HEK293 (cell line): ENCODE measurements at regions not wholly inside any gene's neighbourhood (a gene's known extent, or its start where the extent isn't known, plus 50 kb on each side); places are given as distances from the start of the nearest gene placed in this dataset.

Source experiments
- CTCF ChIA-PET: fragments of 350-600 bp; formaldehyde crosslinking; extraction: SDS; loops from one replicate; lab custom pipeline; 2021; ENCODE audit warnings: antibody characterized with exemption; lab: Yijun Ruan, JAX
- POLR2A ChIA-PET: fragments of 300-600 bp; formaldehyde crosslinking; extraction: SDS; loops from one replicate; lab custom pipeline; 2020; ENCODE audit warnings: antibody characterized with exemption, inconsistent platforms; lab: Yijun Ruan, JAX
- H3K27ac ChIP-seq: fragments of 200-500 bp; sonication (Bioruptor generic); 2 replicates; pipeline ENCODE4 v1.5.1; 2014; ENCODE audit warnings: low read depth, low read length, control low read depth, inconsistent platforms; ENCODE audit errors: extremely low read depth
- H3K36me3 ChIP-seq, 2 experiments: fragments of 200-500 bp in 1 of 2; sonication (Bioruptor generic) in 1 of 2; 1 replicate in 1 of 2; 2 replicates in 1 of 2; pipeline ENCODE4 v1.5.1; 2014 to 2017; ENCODE audit warnings: inconsistent platforms in 2 of 2, low read length in 2 of 2; ENCODE audit not compliant: control insufficient read depth in 2 of 2, insufficient read depth in 1 of 2
- H3K4me1 ChIP-seq: fragments of 200-500 bp; sonication (Bioruptor generic); 2 replicates; pipeline ENCODE4 v1.5.1; 2014; ENCODE audit warnings: mild to moderate bottlenecking, low read length, inconsistent platforms; ENCODE audit not compliant: control insufficient read depth, insufficient read depth
- H3K4me3 ChIP-seq: 2 replicates; pipeline ENCODE4 v1.5.1; 2011; ENCODE audit warnings: low read depth, mild to moderate bottlenecking, control low read depth, low read length, moderate library complexity
- H3K9me3 ChIP-seq: fragments of 200-500 bp; sonication (Bioruptor generic); 2 replicates; pipeline ENCODE4 v1.5.1; 2014; ENCODE audit warnings: low read depth, low read length, inconsistent platforms; ENCODE audit not compliant: control insufficient read depth, insufficient read depth
- BCL11B ChIP-seq: fragments of 450-650 bp; formaldehyde crosslinking; IDR thresholded peaks from 2 replicates; pipeline ENCODE4 v1.5.1; 2016; ENCODE audit warnings: low read depth, missing biosample characterization, missing genetic modification characterization
- KLF8 ChIP-seq: fragments of 450-650 bp; formaldehyde crosslinking; IDR thresholded peaks from 2 replicates; pipeline ENCODE4 v1.5.1; 2016; ENCODE audit warnings: missing biosample characterization, missing genetic modification characterization
- SCRT2 ChIP-seq: fragments of 450-650 bp; formaldehyde crosslinking; IDR thresholded peaks from 2 replicates; pipeline ENCODE4 v1.5.1; 2016; ENCODE audit warnings: missing biosample characterization, missing genetic modification characterization
- YY2 ChIP-seq: fragments of 450-650 bp; formaldehyde crosslinking; IDR thresholded peaks from 2 replicates; pipeline ENCODE4 v1.5.1; 2016; ENCODE audit warnings: missing biosample characterization, missing genetic modification characterization
- ZIC2 ChIP-seq: fragments of 450-650 bp; formaldehyde crosslinking; IDR thresholded peaks from 2 replicates; pipeline ENCODE4 v1.5.1; 2016; ENCODE audit warnings: missing biosample characterization, missing genetic modification characterization
- ZNF138 ChIP-seq: fragments of 450-650 bp; formaldehyde crosslinking; IDR thresholded peaks from 2 replicates; pipeline ENCODE4 v1.5.1; 2016; ENCODE audit warnings: missing biosample characterization, missing genetic modification characterization, borderline replicate concordance
- ZNF157 ChIP-seq: fragments of 450-650 bp; formaldehyde crosslinking; IDR thresholded peaks from 2 replicates; pipeline ENCODE4 v1.5.1; 2016; ENCODE audit warnings: missing biosample characterization, missing genetic modification characterization
- ZNF211 ChIP-seq: fragments of 450-650 bp; formaldehyde crosslinking; IDR thresholded peaks from 2 replicates; pipeline ENCODE4 v1.5.1; 2016; ENCODE audit warnings: low read depth, missing biosample characterization, missing genetic modification characterization
- ZNF239 ChIP-seq: fragments of 450-650 bp; formaldehyde crosslinking; IDR thresholded peaks from 2 replicates; pipeline ENCODE4 v1.5.1; 2016; ENCODE audit warnings: missing biosample characterization, missing genetic modification characterization
- ZNF311 ChIP-seq: fragments of 450-650 bp; formaldehyde crosslinking; IDR thresholded peaks from 2 replicates; pipeline ENCODE4 v1.5.1; 2017; ENCODE audit warnings: missing biosample characterization, missing genetic modification characterization, borderline replicate concordance
- ZNF341 ChIP-seq: fragments of 450-650 bp; formaldehyde crosslinking; IDR thresholded peaks from 2 replicates; pipeline ENCODE4; 2016; ENCODE audit warnings: low read depth, missing biosample characterization, missing genetic modification characterization
- ZNF366 ChIP-seq: fragments of 450-650 bp; formaldehyde crosslinking; conservative IDR thresholded peaks from 2 replicates; pipeline ENCODE4 v1.5.1; 2016; ENCODE audit warnings: missing biosample characterization, missing genetic modification characterization
- ZNF501 ChIP-seq: fragments of 450-650 bp; formaldehyde crosslinking; IDR thresholded peaks from 2 replicates; pipeline ENCODE4 v1.5.1; 2016; ENCODE audit warnings: missing biosample characterization, missing genetic modification characterization
- ZNF521 ChIP-seq: fragments of 450-650 bp; formaldehyde crosslinking; IDR thresholded peaks from 2 replicates; pipeline ENCODE4 v1.5.1; 2017; ENCODE audit warnings: missing biosample characterization, mild to moderate bottlenecking, missing genetic modification characterization
- ZNF600 ChIP-seq: fragments of 450-650 bp; formaldehyde crosslinking; IDR thresholded peaks from 2 replicates; pipeline ENCODE4 v1.5.1; 2016; ENCODE audit warnings: missing biosample characterization, missing genetic modification characterization
- ZNF623 ChIP-seq: fragments of 450-650 bp; formaldehyde crosslinking; IDR thresholded peaks from 2 replicates; pipeline ENCODE4 v1.5.1; 2016; ENCODE audit warnings: missing biosample characterization, missing genetic modification characterization
- ZNF626 ChIP-seq: fragments of 450-650 bp; sonication (Bioruptor Pico); formaldehyde crosslinking; IDR thresholded peaks from 2 replicates; pipeline ENCODE4 v1.5.1; 2018; ENCODE audit warnings: missing biosample characterization, missing genetic modification characterization, inconsistent platforms
- ZNF658 ChIP-seq: fragments of 450-650 bp; formaldehyde crosslinking; IDR thresholded peaks from 2 replicates; pipeline ENCODE4; 2016; ENCODE audit warnings: missing biosample characterization, missing genetic modification characterization
- TF ChIP-seq, protein P1 (sequence below): fragments of 450-650 bp; formaldehyde crosslinking; IDR thresholded peaks from 2 replicates; pipeline ENCODE4 v1.5.1; 2016; ENCODE audit warnings: missing biosample characterization, missing genetic modification characterization, borderline replicate concordance
- TF ChIP-seq, protein P2 (sequence below): fragments of 450-650 bp; IDR thresholded peaks from 2 replicates; pipeline ENCODE4 v1.5.1; 2018; ENCODE audit warnings: missing biosample characterization, mild to moderate bottlenecking, missing genetic modification characterization
- TF ChIP-seq, protein P3 (sequence below): fragments of 450-650 bp; formaldehyde crosslinking; optimal IDR thresholded peaks from 2 replicates; pipeline ENCODE3; 2016; ENCODE audit warnings: missing biosample characterization, mild to moderate bottlenecking, missing genetic modification characterization

DNA sequence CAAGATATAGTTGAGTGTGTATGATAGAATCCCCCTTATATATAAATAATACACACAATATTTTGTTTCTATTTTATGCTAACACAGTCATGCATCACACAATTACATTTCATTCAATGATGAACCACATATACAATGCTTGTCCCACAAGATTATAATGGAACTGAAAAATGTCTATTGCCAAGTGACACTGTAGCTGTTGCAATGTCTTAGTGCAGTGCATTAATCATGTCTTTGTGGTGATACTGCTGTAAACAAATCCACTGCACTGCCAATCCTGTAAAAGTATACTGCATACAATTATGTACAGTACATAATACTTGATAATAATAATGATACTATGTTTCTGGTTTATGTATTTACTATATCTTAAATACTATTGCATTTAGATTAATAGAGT is 512.1 kb upstream of the CNTN3 start:
- ChIA-PET CTCF (no interaction called here), POLR2A (no interaction called here)
- Histone ChIP-seq H3K4me1 (no peaks in the 10 kb centered on the region), H3K4me3 (no peak overlapping the region), H3K36me3 (no peaks in the 10 kb centered on the region), H3K27ac (no peak overlapping the region), H3K9me3 (no peaks in the 10 kb centered on the region)
- no peak for TF ChIP-seq ZNF157
- no peak for TF ChIP-seq ZIC2 (tag by site-specific recombination)
- TF ChIP-seq ZNF239 (tag by site-specific recombination) = no peak
- no peak for TF ChIP-seq BCL11B (tag by site-specific recombination)
- TF ChIP-seq ZNF311 = no peak
- no peak for TF ChIP-seq ZNF366 (tag by site-specific recombination)
- TF ChIP-seq ZNF138 (tag by site-specific recombination) = no peak
- TF ChIP-seq, protein P1, sequence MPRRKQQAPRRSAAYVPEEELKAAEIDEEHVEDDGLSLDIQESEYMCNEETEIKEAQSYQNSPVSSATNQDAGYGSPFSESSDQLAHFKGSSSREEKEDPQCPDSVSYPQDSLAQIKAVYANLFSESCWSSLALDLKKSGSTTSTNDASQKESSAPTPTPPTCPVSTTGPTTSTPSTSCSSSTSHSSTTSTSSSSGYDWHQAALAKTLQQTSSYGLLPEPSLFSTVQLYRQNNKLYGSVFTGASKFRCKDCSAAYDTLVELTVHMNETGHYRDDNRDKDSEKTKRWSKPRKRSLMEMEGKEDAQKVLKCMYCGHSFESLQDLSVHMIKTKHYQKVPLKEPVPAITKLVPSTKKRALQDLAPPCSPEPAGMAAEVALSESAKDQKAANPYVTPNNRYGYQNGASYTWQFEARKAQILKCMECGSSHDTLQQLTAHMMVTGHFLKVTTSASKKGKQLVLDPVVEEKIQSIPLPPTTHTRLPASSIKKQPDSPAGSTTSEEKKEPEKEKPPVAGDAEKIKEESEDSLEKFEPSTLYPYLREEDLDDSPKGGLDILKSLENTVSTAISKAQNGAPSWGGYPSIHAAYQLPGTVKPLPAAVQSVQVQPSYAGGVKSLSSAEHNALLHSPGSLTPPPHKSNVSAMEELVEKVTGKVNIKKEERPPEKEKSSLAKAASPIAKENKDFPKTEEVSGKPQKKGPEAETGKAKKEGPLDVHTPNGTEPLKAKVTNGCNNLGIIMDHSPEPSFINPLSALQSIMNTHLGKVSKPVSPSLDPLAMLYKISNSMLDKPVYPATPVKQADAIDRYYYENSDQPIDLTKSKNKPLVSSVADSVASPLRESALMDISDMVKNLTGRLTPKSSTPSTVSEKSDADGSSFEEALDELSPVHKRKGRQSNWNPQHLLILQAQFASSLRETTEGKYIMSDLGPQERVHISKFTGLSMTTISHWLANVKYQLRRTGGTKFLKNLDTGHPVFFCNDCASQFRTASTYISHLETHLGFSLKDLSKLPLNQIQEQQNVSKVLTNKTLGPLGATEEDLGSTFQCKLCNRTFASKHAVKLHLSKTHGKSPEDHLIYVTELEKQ (tag by site-specific recombination) = no peak
- no peak for TF ChIP-seq ZNF623 (tag by site-specific recombination)
- TF ChIP-seq, protein P2, sequence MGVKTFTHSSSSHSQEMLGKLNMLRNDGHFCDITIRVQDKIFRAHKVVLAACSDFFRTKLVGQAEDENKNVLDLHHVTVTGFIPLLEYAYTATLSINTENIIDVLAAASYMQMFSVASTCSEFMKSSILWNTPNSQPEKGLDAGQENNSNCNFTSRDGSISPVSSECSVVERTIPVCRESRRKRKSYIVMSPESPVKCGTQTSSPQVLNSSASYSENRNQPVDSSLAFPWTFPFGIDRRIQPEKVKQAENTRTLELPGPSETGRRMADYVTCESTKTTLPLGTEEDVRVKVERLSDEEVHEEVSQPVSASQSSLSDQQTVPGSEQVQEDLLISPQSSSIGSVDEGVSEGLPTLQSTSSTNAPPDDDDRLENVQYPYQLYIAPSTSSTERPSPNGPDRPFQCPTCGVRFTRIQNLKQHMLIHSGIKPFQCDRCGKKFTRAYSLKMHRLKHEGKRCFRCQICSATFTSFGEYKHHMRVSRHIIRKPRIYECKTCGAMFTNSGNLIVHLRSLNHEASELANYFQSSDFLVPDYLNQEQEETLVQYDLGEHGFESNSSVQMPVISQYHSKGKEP (tag by site-specific recombination) = no peak
- TF ChIP-seq ZNF600 (tag by site-specific recombination) = no peak
- no peak for TF ChIP-seq ZNF341 (tag by site-specific recombination)
- TF ChIP-seq ZNF626 (tag by site-specific recombination) = no peak
- no peak for TF ChIP-seq KLF8 (tag by site-specific recombination)
- TF ChIP-seq, protein P3, sequence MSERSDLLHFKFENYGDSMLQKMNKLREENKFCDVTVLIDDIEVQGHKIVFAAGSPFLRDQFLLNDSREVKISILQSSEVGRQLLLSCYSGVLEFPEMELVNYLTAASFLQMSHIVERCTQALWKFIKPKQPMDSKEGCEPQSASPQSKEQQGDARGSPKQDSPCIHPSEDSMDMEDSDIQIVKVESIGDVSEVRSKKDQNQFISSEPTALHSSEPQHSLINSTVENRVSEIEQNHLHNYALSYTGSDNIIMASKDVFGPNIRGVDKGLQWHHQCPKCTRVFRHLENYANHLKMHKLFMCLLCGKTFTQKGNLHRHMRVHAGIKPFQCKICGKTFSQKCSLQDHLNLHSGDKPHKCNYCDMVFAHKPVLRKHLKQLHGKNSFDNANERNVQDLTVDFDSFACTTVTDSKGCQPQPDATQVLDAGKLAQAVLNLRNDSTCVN (tag by site-specific recombination) = no peak
- no peak for TF ChIP-seq SCRT2 (tag by site-specific recombination)
- TF ChIP-seq ZNF501 (tag by site-specific recombination) = no peak

DNA sequence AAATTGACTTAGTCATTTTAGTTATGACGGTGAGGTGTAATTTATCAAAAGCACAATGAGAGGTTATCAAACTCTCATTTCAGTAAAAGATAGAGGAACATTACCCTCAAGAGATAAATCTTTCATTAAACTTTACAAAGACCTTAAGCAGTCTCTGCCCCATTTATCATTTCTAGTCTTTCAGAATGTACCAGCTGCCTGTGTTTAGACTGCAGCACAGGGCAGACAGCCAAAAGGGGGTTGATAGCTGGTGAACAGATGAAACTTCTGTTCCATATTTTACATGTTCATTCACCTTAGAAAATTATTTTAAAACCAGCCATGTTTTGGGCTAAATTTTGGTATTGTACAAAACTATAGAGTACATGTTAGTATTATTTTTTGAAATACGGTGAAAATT is 514.6 kb upstream of the CNTN3 start:
- POLR2A ChIA-PET = no interaction called here
- H3K9me3 ChIP-seq = no peaks in the 10 kb centered on the region
- H3K4me1 ChIP-seq = no peaks in the 10 kb centered on the region
- no peaks in the 10 kb centered on the region for H3K36me3 ChIP-seq
- TF ChIP-seq ZNF211 (tag by site-specific recombination) (no peak), YY2 (tag by site-specific recombination) (no peak), ZNF658 (no peak), ZNF521 (tag by site-specific recombination) (no peak), BCL11B (tag by site-specific recombination) (no peak)
- H3K4me3 ChIP-seq = no peak overlapping the region
- CTCF ChIA-PET = no interaction called here
- no peak overlapping the region for H3K27ac ChIP-seq
